SK-N-SH treated with all-trans-retinoic acid at 6 μM for 48 hours (cell line): ENCODE measurements at regions not wholly inside any gene's neighbourhood (a gene's known extent, or its start where the extent isn't known, plus 50 kb on each side); places are given as distances from the start of the nearest gene placed in this dataset.

Source experiments
- ATAC-seq: fragments of 200-7000 bp; cut with Tn5 transposase; 3 replicates; pipeline ENCODE4 v1.9.1; 2020; ENCODE audit warnings: mild to moderate bottlenecking, moderate library complexity
- ARNTL ChIP-seq: fragments of 450-650 bp; formaldehyde crosslinking; IDR thresholded peaks from 2 replicates; pipeline ENCODE4 v1.5.0; 2020; ENCODE audit warnings: low read depth, mild to moderate bottlenecking, moderate library complexity, borderline replicate concordance
- BACH2 ChIP-seq: fragments of 250-450 bp; sonication (Bioruptor Pico); IDR thresholded peaks from 2 replicates; pipeline ENCODE4 v1.9.0; 2021; ENCODE audit warnings: mild to moderate bottlenecking, borderline replicate concordance
- CSDC2 ChIP-seq: fragments of 250-450 bp; sonication (Bioruptor Pico); IDR thresholded peaks from 2 replicates; pipeline ENCODE4 v1.5.0; 2020; ENCODE audit warnings: mild to moderate bottlenecking, moderate library complexity
- ESRRG ChIP-seq: fragments of 250-450 bp; sonication (Bioruptor Pico); IDR thresholded peaks from 2 replicates; pipeline ENCODE4 v1.6.1; 2021; ENCODE audit warnings: mild to moderate bottlenecking
- GLIS3 ChIP-seq: fragments of 250-450 bp; sonication (Bioruptor Pico); IDR thresholded peaks from 2 replicates; pipeline ENCODE4 v1.5.0; 2020; ENCODE audit warnings: mild to moderate bottlenecking, moderate library complexity
- OSR1 ChIP-seq: fragments of 250-450 bp; sonication (Bioruptor Pico); IDR thresholded peaks from 2 replicates; pipeline ENCODE4 v1.8.0; 2022; ENCODE audit warnings: moderate library complexity, mild to moderate bottlenecking, inconsistent platforms
- RARB ChIP-seq: fragments of 250-450 bp; sonication (Bioruptor Pico); IDR thresholded peaks from 2 replicates; pipeline ENCODE4 v1.8.0; 2021; ENCODE audit warnings: mild to moderate bottlenecking, moderate library complexity
- SNAI2 ChIP-seq: fragments of 250-450 bp; sonication (Bioruptor Pico); IDR thresholded peaks from 2 replicates; pipeline ENCODE4 v1.5.0; 2020; ENCODE audit warnings: mild to moderate bottlenecking, moderate library complexity
- TCF4 ChIP-seq: fragments of 250-450 bp; sonication (Bioruptor Pico); IDR thresholded peaks from 2 replicates; pipeline ENCODE4 v1.8.0; 2021; ENCODE audit warnings: mild to moderate bottlenecking, moderate library complexity, borderline replicate concordance
- TOX ChIP-seq: fragments of 250-450 bp; sonication (Bioruptor Pico); IDR thresholded peaks from 2 replicates; pipeline ENCODE4 v1.8.0; 2021; ENCODE audit warnings: mild to moderate bottlenecking, moderate library complexity, borderline replicate concordance
- ZC3H10 ChIP-seq: fragments of 250-450 bp; sonication (Bioruptor Pico); IDR thresholded peaks from 2 replicates; pipeline ENCODE4 v1.5.1; 2021; ENCODE audit warnings: mild to moderate bottlenecking, moderate library complexity
- ZFP3 ChIP-seq: fragments of 250-450 bp; sonication (Bioruptor Pico); IDR thresholded peaks from 2 replicates; pipeline ENCODE4 v1.5.0; 2020; ENCODE audit warnings: mild to moderate bottlenecking, moderate library complexity
- ZNF70 ChIP-seq: fragments of 450-650 bp; formaldehyde crosslinking; IDR thresholded peaks from 2 replicates; pipeline ENCODE4 v1.5.0; 2020; ENCODE audit warnings: mild to moderate bottlenecking, moderate library complexity
- ZNF8 ChIP-seq: fragments of 450-650 bp; formaldehyde crosslinking; IDR thresholded peaks from 2 replicates; pipeline ENCODE4 v1.5.0; 2020; ENCODE audit warnings: mild to moderate bottlenecking, moderate library complexity
- TF ChIP-seq, protein P1 (sequence below): fragments of 250-450 bp; sonication (Bioruptor Pico); IDR thresholded peaks from 2 replicates; pipeline ENCODE4 v1.8.0; 2021; ENCODE audit warnings: low read depth, mild to moderate bottlenecking, moderate library complexity, borderline replicate concordance
- TF ChIP-seq, protein P2 (sequence below): fragments of 250-450 bp; sonication (Bioruptor Pico); IDR thresholded peaks from 2 replicates; pipeline ENCODE4 v1.8.0; 2020; ENCODE audit warnings: mild to moderate bottlenecking, moderate library complexity, borderline replicate concordance
- TF ChIP-seq, protein P3 (sequence below): fragments of 250-450 bp; sonication (Bioruptor Pico); IDR thresholded peaks from 2 replicates; pipeline ENCODE4 v1.5.0; 2020; ENCODE audit warnings: mild to moderate bottlenecking, moderate library complexity
- TF ChIP-seq, protein P4 (sequence below): fragments of 250-450 bp; sonication (Bioruptor Pico); IDR thresholded peaks from 2 replicates; pipeline ENCODE4 v1.5.1; 2021; ENCODE audit warnings: mild to moderate bottlenecking, moderate library complexity

DNA sequence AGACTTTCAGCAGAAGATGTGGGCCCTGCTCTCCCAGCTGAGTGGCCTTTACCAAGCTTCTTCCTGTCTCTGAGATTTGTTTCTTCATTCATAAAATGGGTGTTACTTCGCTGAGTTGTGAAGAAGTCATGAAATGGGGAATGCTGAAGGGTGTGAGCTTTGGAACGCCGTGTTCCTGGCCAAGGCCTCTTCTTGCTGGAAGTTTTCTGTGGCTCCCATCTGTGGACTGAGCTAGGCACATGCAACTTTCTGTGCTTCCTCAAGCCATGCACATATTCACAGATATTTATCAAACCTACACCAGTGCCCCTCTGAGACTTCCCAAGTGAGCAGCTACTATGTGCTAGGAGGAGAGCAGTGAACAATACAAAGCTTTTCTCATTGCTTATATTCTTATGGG, 106.3 kb upstream of the JUN start (continued):
- TF ChIP-seq, protein P1, sequence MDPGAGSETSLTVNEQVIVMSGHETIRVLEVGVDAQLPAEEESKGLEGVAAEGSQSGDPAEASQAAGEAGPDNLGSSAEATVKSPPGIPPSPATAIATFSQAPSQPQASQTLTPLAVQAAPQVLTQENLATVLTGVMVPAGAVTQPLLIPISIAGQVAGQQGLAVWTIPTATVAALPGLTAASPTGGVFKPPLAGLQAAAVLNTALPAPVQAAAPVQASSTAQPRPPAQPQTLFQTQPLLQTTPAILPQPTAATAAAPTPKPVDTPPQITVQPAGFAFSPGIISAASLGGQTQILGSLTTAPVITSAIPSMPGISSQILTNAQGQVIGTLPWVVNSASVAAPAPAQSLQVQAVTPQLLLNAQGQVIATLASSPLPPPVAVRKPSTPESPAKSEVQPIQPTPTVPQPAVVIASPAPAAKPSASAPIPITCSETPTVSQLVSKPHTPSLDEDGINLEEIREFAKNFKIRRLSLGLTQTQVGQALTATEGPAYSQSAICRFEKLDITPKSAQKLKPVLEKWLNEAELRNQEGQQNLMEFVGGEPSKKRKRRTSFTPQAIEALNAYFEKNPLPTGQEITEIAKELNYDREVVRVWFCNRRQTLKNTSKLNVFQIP (CRISPR knock-in tag): no peak
- TF ChIP-seq TCF4 (CRISPR knock-in tag): no peak
- TF ChIP-seq OSR1 (CRISPR knock-in tag): no peak
- TF ChIP-seq CSDC2 (CRISPR knock-in tag): no peak

DNA sequence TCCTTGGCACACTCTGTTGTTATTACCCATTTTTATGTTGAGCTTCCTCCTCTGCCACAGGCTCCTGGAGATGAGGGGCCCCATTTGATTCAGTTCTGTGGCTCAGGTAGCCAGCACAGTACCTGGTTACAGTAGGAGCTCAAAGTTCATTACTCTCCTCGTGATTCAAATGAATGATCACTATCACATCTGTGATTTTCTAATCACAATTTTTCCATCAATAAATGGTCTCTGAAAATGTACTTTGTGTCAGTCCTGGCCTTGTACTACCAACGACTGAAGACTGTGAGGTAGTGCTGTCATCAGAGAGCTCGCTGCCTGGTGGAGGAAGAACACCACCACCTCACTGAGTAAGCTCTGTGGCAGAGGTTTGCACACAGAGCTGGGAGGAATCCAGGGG, 106.8 kb upstream of the JUN start:
- TF ChIP-seq GLIS3 (CRISPR knock-in tag): no peak
- TF ChIP-seq BACH2 (CRISPR knock-in tag): no peak
- no peak for TF ChIP-seq ESRRG (CRISPR knock-in tag)
- TF ChIP-seq ZC3H10 (CRISPR knock-in tag): no peak
- no peak for TF ChIP-seq ARNTL (CRISPR knock-in tag)
- TF ChIP-seq TOX: no peak
- no peak for TF ChIP-seq ZNF8 (CRISPR knock-in tag)
- no peak for TF ChIP-seq ZFP3 (CRISPR knock-in tag)
- ATAC-seq: no peak

DNA sequence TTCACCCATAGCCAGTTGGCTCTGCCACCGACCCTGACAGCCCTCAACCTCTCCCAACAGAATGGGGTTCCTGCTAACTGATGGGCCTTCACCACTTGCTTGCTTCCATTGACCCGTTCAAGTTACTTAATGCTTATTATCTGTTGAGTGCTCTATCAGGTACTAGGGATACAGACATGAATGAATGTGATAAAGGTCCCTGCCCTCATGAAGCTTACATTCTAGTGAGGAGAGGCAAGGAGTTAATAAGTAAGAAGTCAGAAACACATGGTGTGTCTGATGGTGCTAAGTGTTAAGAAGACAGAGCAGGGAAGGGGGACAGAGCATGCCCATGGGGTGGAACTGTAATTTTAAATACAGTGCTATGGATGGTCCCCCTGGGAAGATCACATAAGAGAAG, 107.5 kb upstream of the JUN start:
- ATAC-seq: no peak

More for the DNA sequence above, 107.5 kb upstream of the JUN start:
- TF ChIP-seq ZNF70 (CRISPR knock-in tag): no peak
- TF ChIP-seq, protein P2, sequence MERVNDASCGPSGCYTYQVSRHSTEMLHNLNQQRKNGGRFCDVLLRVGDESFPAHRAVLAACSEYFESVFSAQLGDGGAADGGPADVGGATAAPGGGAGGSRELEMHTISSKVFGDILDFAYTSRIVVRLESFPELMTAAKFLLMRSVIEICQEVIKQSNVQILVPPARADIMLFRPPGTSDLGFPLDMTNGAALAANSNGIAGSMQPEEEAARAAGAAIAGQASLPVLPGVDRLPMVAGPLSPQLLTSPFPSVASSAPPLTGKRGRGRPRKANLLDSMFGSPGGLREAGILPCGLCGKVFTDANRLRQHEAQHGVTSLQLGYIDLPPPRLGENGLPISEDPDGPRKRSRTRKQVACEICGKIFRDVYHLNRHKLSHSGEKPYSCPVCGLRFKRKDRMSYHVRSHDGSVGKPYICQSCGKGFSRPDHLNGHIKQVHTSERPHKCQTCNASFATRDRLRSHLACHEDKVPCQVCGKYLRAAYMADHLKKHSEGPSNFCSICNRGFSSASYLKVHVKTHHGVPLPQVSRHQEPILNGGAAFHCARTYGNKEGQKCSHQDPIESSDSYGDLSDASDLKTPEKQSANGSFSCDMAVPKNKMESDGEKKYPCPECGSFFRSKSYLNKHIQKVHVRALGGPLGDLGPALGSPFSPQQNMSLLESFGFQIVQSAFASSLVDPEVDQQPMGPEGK: no peak
- TF ChIP-seq TCF4 (CRISPR knock-in tag): no peak
- no peak for TF ChIP-seq ZFP3 (CRISPR knock-in tag)
- TF ChIP-seq ZNF8 (CRISPR knock-in tag): no peak
- TF ChIP-seq RARB (CRISPR knock-in tag): no peak
- no peak for TF ChIP-seq GLIS3 (CRISPR knock-in tag)
- no peak for TF ChIP-seq OSR1 (CRISPR knock-in tag)
- TF ChIP-seq ZC3H10 (CRISPR knock-in tag): no peak
- TF ChIP-seq, protein P3, sequence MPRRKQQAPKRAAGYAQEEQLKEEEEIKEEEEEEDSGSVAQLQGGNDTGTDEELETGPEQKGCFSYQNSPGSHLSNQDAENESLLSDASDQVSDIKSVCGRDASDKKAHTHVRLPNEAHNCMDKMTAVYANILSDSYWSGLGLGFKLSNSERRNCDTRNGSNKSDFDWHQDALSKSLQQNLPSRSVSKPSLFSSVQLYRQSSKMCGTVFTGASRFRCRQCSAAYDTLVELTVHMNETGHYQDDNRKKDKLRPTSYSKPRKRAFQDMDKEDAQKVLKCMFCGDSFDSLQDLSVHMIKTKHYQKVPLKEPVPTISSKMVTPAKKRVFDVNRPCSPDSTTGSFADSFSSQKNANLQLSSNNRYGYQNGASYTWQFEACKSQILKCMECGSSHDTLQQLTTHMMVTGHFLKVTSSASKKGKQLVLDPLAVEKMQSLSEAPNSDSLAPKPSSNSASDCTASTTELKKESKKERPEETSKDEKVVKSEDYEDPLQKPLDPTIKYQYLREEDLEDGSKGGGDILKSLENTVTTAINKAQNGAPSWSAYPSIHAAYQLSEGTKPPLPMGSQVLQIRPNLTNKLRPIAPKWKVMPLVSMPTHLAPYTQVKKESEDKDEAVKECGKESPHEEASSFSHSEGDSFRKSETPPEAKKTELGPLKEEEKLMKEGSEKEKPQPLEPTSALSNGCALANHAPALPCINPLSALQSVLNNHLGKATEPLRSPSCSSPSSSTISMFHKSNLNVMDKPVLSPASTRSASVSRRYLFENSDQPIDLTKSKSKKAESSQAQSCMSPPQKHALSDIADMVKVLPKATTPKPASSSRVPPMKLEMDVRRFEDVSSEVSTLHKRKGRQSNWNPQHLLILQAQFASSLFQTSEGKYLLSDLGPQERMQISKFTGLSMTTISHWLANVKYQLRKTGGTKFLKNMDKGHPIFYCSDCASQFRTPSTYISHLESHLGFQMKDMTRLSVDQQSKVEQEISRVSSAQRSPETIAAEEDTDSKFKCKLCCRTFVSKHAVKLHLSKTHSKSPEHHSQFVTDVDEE (CRISPR knock-in tag): no peak
- TF ChIP-seq, protein P1 (CRISPR knock-in tag): no peak
- TF ChIP-seq, protein P4, sequence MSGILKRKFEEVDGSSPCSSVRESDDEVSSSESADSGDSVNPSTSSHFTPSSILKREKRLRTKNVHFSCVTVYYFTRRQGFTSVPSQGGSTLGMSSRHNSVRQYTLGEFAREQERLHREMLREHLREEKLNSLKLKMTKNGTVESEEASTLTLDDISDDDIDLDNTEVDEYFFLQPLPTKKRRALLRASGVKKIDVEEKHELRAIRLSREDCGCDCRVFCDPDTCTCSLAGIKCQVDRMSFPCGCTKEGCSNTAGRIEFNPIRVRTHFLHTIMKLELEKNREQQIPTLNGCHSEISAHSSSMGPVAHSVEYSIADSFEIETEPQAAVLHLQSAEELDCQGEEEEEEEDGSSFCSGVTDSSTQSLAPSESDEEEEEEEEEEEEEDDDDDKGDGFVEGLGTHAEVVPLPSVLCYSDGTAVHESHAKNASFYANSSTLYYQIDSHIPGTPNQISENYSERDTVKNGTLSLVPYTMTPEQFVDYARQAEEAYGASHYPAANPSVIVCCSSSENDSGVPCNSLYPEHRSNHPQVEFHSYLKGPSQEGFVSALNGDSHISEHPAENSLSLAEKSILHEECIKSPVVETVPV (CRISPR knock-in tag): no peak
- no peak for TF ChIP-seq ESRRG (CRISPR knock-in tag)
- TF ChIP-seq SNAI2 (CRISPR knock-in tag): no peak
